ENCODE measurements at regions not wholly inside any gene's neighbourhood (a gene's known extent, or its start where the extent isn't known, plus 50 kb on each side); places are given as distances from the start of the nearest gene placed in this dataset.

GRCh38 chr9:99748676-99749075, 73.0 kb upstream of the NR4A3 start:
- no peak for DNase-seq (ENCODE audit: low read depth)
- H3K4me3 ChIP-seq (ENCODE audit: low read depth, low read length), result no peak overlapping the region

- H3K4me3 ChIP-seq (ENCODE audit: low read depth, low read length), result no peak overlapping the region
- no peak for DNase-seq (ENCODE audit: low read depth)
Observed at GRCh38 chr9:99749641-99750040, 72.0 kb upstream of the NR4A3 start.

- no peak overlapping the region for H3K4me3 ChIP-seq (ENCODE audit: low read depth, low read length)
- DNase-seq (ENCODE audit: low read depth), result no peak
Observed at GRCh38 chr9:99750526-99750925, 71.2 kb upstream of the NR4A3 start.

- no peak overlapping the region for H3K4me3 ChIP-seq (ENCODE audit: low read depth, low read length)
- peak; percentile 51 for DNase-seq (ENCODE audit: low read depth)
Observed at GRCh38 chr9:99752417-99753109, 69.1 kb upstream of the NR4A3 start.

GRCh38 chr9:99753436-99753835, 68.2 kb upstream of the NR4A3 start:
- no peak for DNase-seq (ENCODE audit: low read depth)
- no peak overlapping the region for H3K4me3 ChIP-seq (ENCODE audit: low read depth, low read length)

GRCh38 chr9:99760421-99760820, 61.3 kb upstream of the NR4A3 start:
- no peak overlapping the region for H3K4me3 ChIP-seq (ENCODE audit: low read depth, low read length)
- no peak for DNase-seq (ENCODE audit: low read depth)

- no peak for DNase-seq (ENCODE audit: low read depth)
- no peak overlapping the region for H3K4me3 ChIP-seq (ENCODE audit: low read depth, low read length)
Observed at GRCh38 chr9:99762470-99762869, 59.2 kb upstream of the NR4A3 start.
